Upper lobe of left lung (tissue), 4 donors: ENCODE measurements at regions not wholly inside any gene's neighbourhood (a gene's known extent, or its start where the extent isn't known, plus 50 kb on each side); places are given as distances from the start of the nearest gene placed in this dataset.

Source experiments
- POLR2A ChIP-seq, 4 donors: fragments of 450-650 bp; IDR thresholded peaks; one replicate each; pipeline ENCODE4 v1.5.1; 2016 to 2017; ENCODE audit warnings: antibody characterized with exemption in 4 of 4, mild to moderate bottlenecking in 2 of 4
- POLR2AphosphoS5 ChIP-seq, 2 donors: sonication (generic); formaldehyde crosslinking; IDR thresholded peaks; one replicate each; pipeline ENCODE4 v1.5.1; 2017; ENCODE audit warnings: antibody characterized with exemption in 2 of 2
- TF ChIP-seq, protein P1 (sequence below), 6 experiments: fragments of 450-650 bp in 4 of 6; fragments of 200-600 bp in 2 of 6; sonication (generic) in 2 of 6; IDR thresholded peaks; one replicate each; pipeline ENCODE4 v1.5.1; 2016 to 2019; ENCODE audit warnings: antibody characterized with exemption in 6 of 6

DNA sequence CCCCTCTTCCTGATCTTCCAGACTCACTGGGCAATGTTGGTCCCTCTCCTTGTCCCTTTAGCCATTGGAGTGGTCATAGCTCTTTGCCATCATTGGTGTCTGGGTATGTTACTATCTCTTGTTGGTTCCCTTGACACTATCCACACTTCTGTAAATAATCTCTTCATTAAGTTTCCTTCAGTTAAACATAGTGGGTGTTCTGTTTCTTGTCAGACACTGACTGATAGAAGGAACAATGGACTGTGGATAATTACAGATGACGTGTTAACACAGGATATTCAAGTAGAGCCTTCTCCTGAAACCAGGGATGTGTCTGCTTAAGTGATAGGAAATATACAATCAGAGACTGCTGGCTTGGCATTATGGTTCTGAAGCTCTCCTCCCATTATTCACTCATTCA, 458.3 kb upstream of the USP24 start:
- TF ChIP-seq POLR2A (IDR thresholded peaks at IDR 0.05), result no peak
- TF ChIP-seq, protein P1, sequence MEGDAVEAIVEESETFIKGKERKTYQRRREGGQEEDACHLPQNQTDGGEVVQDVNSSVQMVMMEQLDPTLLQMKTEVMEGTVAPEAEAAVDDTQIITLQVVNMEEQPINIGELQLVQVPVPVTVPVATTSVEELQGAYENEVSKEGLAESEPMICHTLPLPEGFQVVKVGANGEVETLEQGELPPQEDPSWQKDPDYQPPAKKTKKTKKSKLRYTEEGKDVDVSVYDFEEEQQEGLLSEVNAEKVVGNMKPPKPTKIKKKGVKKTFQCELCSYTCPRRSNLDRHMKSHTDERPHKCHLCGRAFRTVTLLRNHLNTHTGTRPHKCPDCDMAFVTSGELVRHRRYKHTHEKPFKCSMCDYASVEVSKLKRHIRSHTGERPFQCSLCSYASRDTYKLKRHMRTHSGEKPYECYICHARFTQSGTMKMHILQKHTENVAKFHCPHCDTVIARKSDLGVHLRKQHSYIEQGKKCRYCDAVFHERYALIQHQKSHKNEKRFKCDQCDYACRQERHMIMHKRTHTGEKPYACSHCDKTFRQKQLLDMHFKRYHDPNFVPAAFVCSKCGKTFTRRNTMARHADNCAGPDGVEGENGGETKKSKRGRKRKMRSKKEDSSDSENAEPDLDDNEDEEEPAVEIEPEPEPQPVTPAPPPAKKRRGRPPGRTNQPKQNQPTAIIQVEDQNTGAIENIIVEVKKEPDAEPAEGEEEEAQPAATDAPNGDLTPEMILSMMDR (IDR thresholded peaks at IDR 0.05), result no peak
- no peak for TF ChIP-seq POLR2AphosphoS5 (IDR thresholded peaks at IDR 0.05)
